ENCODE measurements at regions not wholly inside any gene's neighbourhood (a gene's known extent, or its start where the extent isn't known, plus 50 kb on each side); places are given as distances from the start of the nearest gene placed in this dataset.

- Histone ChIP-seq H3K27ac (ENCODE audit: low read depth, low read length) (no peak overlapping the region), H3K4me1 (ENCODE audit: insufficient read depth, low read length) (no peaks in the 10 kb centered on the region), H3K27me3 (ENCODE audit: insufficient read depth, low read length) (no peaks in the 10 kb centered on the region), H3K4me3 (ENCODE audit: low read length in 2 of 2) (no peak overlapping the region), H3K36me3 (ENCODE audit: insufficient read depth, low read length) (no peaks in the 10 kb centered on the region), H3K9me3 (ENCODE audit: control insufficient read depth in 1 of 2, low read length in 2 of 2) (no peaks in the 10 kb centered on the region)
- peaks cover 0 to 2% (median 0%) of the 10 kb centered on the region in 8 donors for H3K9me3 Mint-ChIP-seq
- no peak for DNase-seq
- no peak overlapping the region for H3K4me3 Mint-ChIP-seq
- intact Hi-C loops (cut with micrococcal nuclease) = no loop called here
- peaks cover 0 to 6% of the 10 kb centered on the region in 2 donors for H3K27me3 Mint-ChIP-seq
- no peak overlapping the region for H3K27ac Mint-ChIP-seq
- no peaks in the 10 kb centered on the region for H3K36me3 Mint-ChIP-seq
- ChIA-PET CTCF (ENCODE audit: partially characterized antibody) (no interaction called here), POLR2A (ENCODE audit: partially characterized antibody) (no interaction called here)
- no peaks in the 10 kb centered on the region for H3K4me1 Mint-ChIP-seq
Measured at GRCh38 chr2:225794652-225795400, 395.3 kb downstream of the NYAP2 start.

GRCh38 chr2:225793736-225794550 is 394.4 kb downstream of the NYAP2 start:
- no peaks in the 10 kb centered on the region for H3K36me3 ChIP-seq (ENCODE audit: insufficient read depth, low read length)
- intact Hi-C loops (cut with micrococcal nuclease) = no loop called here
- H3K9me3 ChIP-seq (ENCODE audit: control insufficient read depth in 1 of 2, low read length in 2 of 2) = no peaks in the 10 kb centered on the region
- Mint-ChIP-seq H3K27ac (no peak overlapping the region), H3K36me3 (no peaks in the 10 kb centered on the region), H3K4me3 (no peak overlapping the region), H3K4me1 (no peaks in the 10 kb centered on the region), H3K27me3 (peaks cover 0 to 6% of the 10 kb centered on the region in 2 donors), H3K9me3 (peaks cover 0 to 2% (median 0%) of the 10 kb centered on the region in 8 donors)
- no peaks in the 10 kb centered on the region for H3K4me1 ChIP-seq (ENCODE audit: insufficient read depth, low read length)
- POLR2A ChIA-PET (ENCODE audit: partially characterized antibody) = no interaction called here
- H3K27ac ChIP-seq (ENCODE audit: low read depth, low read length) = no peak overlapping the region
- CTCF ChIA-PET (ENCODE audit: partially characterized antibody) = no interaction called here
- H3K4me3 ChIP-seq (ENCODE audit: low read length in 2 of 2) = no peak overlapping the region
- no peak for DNase-seq
- no peaks in the 10 kb centered on the region for H3K27me3 ChIP-seq (ENCODE audit: insufficient read depth, low read length)

GRCh38 chr2:225788571-225789094 is 389.1 kb downstream of the NYAP2 start:
- H3K27ac Mint-ChIP-seq = no peak overlapping the region
- no peaks in the 10 kb centered on the region for H3K4me1 Mint-ChIP-seq
- no peak overlapping the region for H3K4me3 Mint-ChIP-seq
- peaks cover 0 to 6% of the 10 kb centered on the region in 2 donors for H3K27me3 Mint-ChIP-seq
- ChIA-PET POLR2A (ENCODE audit: partially characterized antibody) (no interaction called here), CTCF (ENCODE audit: partially characterized antibody) (no interaction called here)
- H3K27ac ChIP-seq (ENCODE audit: low read depth, low read length) = no peak overlapping the region
- no peaks in the 10 kb centered on the region for H3K4me1 ChIP-seq (ENCODE audit: insufficient read depth, low read length)
- no peak for DNase-seq
- intact Hi-C loops (cut with micrococcal nuclease) = no loop called here
- H3K9me3 Mint-ChIP-seq = peaks cover 0 to 2% (median 0%) of the 10 kb centered on the region in 8 donors
- H3K9me3 ChIP-seq (ENCODE audit: control insufficient read depth in 1 of 2, low read length in 2 of 2) = no peaks in the 10 kb centered on the region
- no peak overlapping the region for H3K4me3 ChIP-seq (ENCODE audit: low read length in 2 of 2)
- H3K36me3 Mint-ChIP-seq = no peaks in the 10 kb centered on the region
- H3K36me3 ChIP-seq (ENCODE audit: insufficient read depth, low read length) = no peaks in the 10 kb centered on the region
- H3K27me3 ChIP-seq (ENCODE audit: insufficient read depth, low read length) = no peaks in the 10 kb centered on the region

- Histone ChIP-seq H3K4me1 (ENCODE audit: insufficient read depth, low read length) (no peaks in the 10 kb centered on the region), H3K36me3 (ENCODE audit: insufficient read depth, low read length) (no peaks in the 10 kb centered on the region), H3K27me3 (ENCODE audit: insufficient read depth, low read length) (no peaks in the 10 kb centered on the region), H3K9me3 (ENCODE audit: control insufficient read depth in 1 of 2, low read length in 2 of 2) (no peaks in the 10 kb centered on the region), H3K27ac (ENCODE audit: low read depth, low read length) (no peak overlapping the region), H3K4me3 (ENCODE audit: low read length in 2 of 2) (no peak overlapping the region)
- H3K9me3 Mint-ChIP-seq = peaks cover 0 to 2% (median 0%) of the 10 kb centered on the region in 8 donors
- no peaks in the 10 kb centered on the region for H3K4me1 Mint-ChIP-seq
- H3K36me3 Mint-ChIP-seq = no peaks in the 10 kb centered on the region
- peaks cover 0 to 2% of the 10 kb centered on the region in 2 donors for H3K27me3 Mint-ChIP-seq
- ChIA-PET POLR2A (ENCODE audit: partially characterized antibody) (no interaction called here), CTCF (ENCODE audit: partially characterized antibody) (no interaction called here)
- H3K4me3 Mint-ChIP-seq = no peak overlapping the region
- H3K27ac Mint-ChIP-seq = no peak overlapping the region
- no peak for DNase-seq
- intact Hi-C loops (cut with micrococcal nuclease) = no loop called here
Measured at GRCh38 chr2:225787497-225787896, 388.0 kb downstream of the NYAP2 start.

- no peaks in the 10 kb centered on the region for H3K27me3 ChIP-seq (ENCODE audit: insufficient read depth, low read length)
- POLR2A ChIA-PET (ENCODE audit: partially characterized antibody) = no interaction called here
- H3K4me1 Mint-ChIP-seq = no peaks in the 10 kb centered on the region
Measured at GRCh38 chr2:225781991-225782390, 382.5 kb downstream of the NYAP2 start.

GRCh38 chr2:225781145-225781544 is 381.6 kb downstream of the NYAP2 start:
- H3K9me3 Mint-ChIP-seq = peaks cover 0 to 4% (median 0%) of the 10 kb centered on the region in 8 donors
- intact Hi-C loops (cut with micrococcal nuclease) = no loop called here
- Histone ChIP-seq H3K9me3 (ENCODE audit: control insufficient read depth in 1 of 2, low read length in 2 of 2) (no peaks in the 10 kb centered on the region), H3K4me1 (ENCODE audit: insufficient read depth, low read length) (no peaks in the 10 kb centered on the region), H3K36me3 (ENCODE audit: insufficient read depth, low read length) (no peaks in the 10 kb centered on the region), H3K4me3 (ENCODE audit: low read length in 2 of 2) (no peak overlapping the region), H3K27ac (ENCODE audit: low read depth, low read length) (no peak overlapping the region), H3K27me3 (ENCODE audit: insufficient read depth, low read length) (no peaks in the 10 kb centered on the region)
- no peak overlapping the region for H3K4me3 Mint-ChIP-seq
- H3K36me3 Mint-ChIP-seq = no peaks in the 10 kb centered on the region
- no peak overlapping the region for H3K27ac Mint-ChIP-seq
- ChIA-PET CTCF (ENCODE audit: partially characterized antibody) (no interaction called here), POLR2A (ENCODE audit: partially characterized antibody) (no interaction called here)
- H3K4me1 Mint-ChIP-seq = no peaks in the 10 kb centered on the region
- no peaks in the 10 kb centered on the region for H3K27me3 Mint-ChIP-seq
- no peak for DNase-seq

More at GRCh38 chr2:225781991-225782390, 382.5 kb downstream of the NYAP2 start:
- Histone ChIP-seq H3K4me3 (ENCODE audit: low read length in 2 of 2) (no peak overlapping the region), H3K27ac (ENCODE audit: low read depth, low read length) (no peak overlapping the region), H3K36me3 (ENCODE audit: insufficient read depth, low read length) (no peaks in the 10 kb centered on the region), H3K4me1 (ENCODE audit: insufficient read depth, low read length) (no peaks in the 10 kb centered on the region), H3K9me3 (ENCODE audit: control insufficient read depth in 1 of 2, low read length in 2 of 2) (no peaks in the 10 kb centered on the region)
- H3K27ac Mint-ChIP-seq = no peak overlapping the region
- CTCF ChIA-PET (ENCODE audit: partially characterized antibody) = no interaction called here
- H3K27me3 Mint-ChIP-seq = no peaks in the 10 kb centered on the region
- no peak for DNase-seq
- intact Hi-C loops (cut with micrococcal nuclease) = no loop called here
- peaks cover 0 to 4% (median 0%) of the 10 kb centered on the region in 8 donors for H3K9me3 Mint-ChIP-seq
- H3K4me3 Mint-ChIP-seq = no peak overlapping the region
- H3K36me3 Mint-ChIP-seq = no peaks in the 10 kb centered on the region

- no peaks in the 10 kb centered on the region for H3K4me1 Mint-ChIP-seq
- no peaks in the 10 kb centered on the region for H3K36me3 Mint-ChIP-seq
- no peaks in the 10 kb centered on the region for H3K36me3 ChIP-seq (ENCODE audit: insufficient read depth, low read length)
- CTCF ChIA-PET (ENCODE audit: partially characterized antibody) = no interaction called here
- H3K27me3 Mint-ChIP-seq = no peaks in the 10 kb centered on the region
- H3K4me1 ChIP-seq (ENCODE audit: insufficient read depth, low read length) = no peaks in the 10 kb centered on the region
- H3K27ac ChIP-seq (ENCODE audit: low read depth, low read length) = no peak overlapping the region
- no peaks in the 10 kb centered on the region for H3K9me3 ChIP-seq (ENCODE audit: control insufficient read depth in 1 of 2, low read length in 2 of 2)
- POLR2A ChIA-PET (ENCODE audit: partially characterized antibody) = no interaction called here
- H3K4me3 Mint-ChIP-seq = no peak overlapping the region
- intact Hi-C loops (cut with micrococcal nuclease) = no loop called here
- no peak for DNase-seq
- no peaks in the 10 kb centered on the region for H3K27me3 ChIP-seq (ENCODE audit: insufficient read depth, low read length)
- H3K9me3 Mint-ChIP-seq = peaks cover 0 to 6% (median 2%) of the 10 kb centered on the region in 8 donors
- no peak overlapping the region for H3K27ac Mint-ChIP-seq
- no peak overlapping the region for H3K4me3 ChIP-seq (ENCODE audit: low read length in 2 of 2)
Measured at GRCh38 chr2:225779829-225780228, 380.3 kb downstream of the NYAP2 start.
